ENCODE measurements at regions not wholly inside any gene's neighbourhood (a gene's known extent, or its start where the extent isn't known, plus 50 kb on each side); places are given as distances from the start of the nearest gene placed in this dataset.

DNA sequence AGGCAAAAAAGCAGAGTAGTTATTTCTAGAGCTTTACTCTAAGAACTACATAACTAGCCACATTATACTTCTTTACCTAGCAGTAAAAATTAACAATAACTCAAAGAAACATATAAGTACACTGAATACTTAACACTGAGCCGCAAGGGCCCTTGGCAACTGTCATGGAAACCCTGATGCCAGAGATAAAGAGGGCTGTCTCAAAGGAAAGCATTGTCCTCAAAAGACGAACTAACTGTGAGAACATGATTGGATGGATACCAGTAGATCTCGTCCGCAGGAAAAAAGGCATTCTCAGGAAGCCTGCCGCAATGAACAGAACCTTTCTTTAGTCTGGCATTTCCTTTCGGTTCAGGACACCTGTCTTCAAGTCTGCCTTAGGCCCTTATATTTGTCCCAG is 379.0 kb upstream of the SLC30A5 start:
- no peak for DNase-seq (ENCODE audit: low read depth)
- no peak for FAIRE-seq
- Histone ChIP-seq H3K27me3 (ENCODE audit: control insufficient read depth, insufficient read depth, low read length) (no peaks in the 10 kb centered on the region), H3K36me3 (ENCODE audit: control insufficient read depth, insufficient read depth, low read length) (no peaks in the 10 kb centered on the region), H3K4me3 (ENCODE audit: low read depth, low read length) (no peak overlapping the region)
- TF ChIP-seq, protein P1, sequence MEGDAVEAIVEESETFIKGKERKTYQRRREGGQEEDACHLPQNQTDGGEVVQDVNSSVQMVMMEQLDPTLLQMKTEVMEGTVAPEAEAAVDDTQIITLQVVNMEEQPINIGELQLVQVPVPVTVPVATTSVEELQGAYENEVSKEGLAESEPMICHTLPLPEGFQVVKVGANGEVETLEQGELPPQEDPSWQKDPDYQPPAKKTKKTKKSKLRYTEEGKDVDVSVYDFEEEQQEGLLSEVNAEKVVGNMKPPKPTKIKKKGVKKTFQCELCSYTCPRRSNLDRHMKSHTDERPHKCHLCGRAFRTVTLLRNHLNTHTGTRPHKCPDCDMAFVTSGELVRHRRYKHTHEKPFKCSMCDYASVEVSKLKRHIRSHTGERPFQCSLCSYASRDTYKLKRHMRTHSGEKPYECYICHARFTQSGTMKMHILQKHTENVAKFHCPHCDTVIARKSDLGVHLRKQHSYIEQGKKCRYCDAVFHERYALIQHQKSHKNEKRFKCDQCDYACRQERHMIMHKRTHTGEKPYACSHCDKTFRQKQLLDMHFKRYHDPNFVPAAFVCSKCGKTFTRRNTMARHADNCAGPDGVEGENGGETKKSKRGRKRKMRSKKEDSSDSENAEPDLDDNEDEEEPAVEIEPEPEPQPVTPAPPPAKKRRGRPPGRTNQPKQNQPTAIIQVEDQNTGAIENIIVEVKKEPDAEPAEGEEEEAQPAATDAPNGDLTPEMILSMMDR (IDR thresholded peaks at IDR 0.05; ENCODE audit: insufficient read depth, low read length, severe bottlenecking) = no peak

DNA sequence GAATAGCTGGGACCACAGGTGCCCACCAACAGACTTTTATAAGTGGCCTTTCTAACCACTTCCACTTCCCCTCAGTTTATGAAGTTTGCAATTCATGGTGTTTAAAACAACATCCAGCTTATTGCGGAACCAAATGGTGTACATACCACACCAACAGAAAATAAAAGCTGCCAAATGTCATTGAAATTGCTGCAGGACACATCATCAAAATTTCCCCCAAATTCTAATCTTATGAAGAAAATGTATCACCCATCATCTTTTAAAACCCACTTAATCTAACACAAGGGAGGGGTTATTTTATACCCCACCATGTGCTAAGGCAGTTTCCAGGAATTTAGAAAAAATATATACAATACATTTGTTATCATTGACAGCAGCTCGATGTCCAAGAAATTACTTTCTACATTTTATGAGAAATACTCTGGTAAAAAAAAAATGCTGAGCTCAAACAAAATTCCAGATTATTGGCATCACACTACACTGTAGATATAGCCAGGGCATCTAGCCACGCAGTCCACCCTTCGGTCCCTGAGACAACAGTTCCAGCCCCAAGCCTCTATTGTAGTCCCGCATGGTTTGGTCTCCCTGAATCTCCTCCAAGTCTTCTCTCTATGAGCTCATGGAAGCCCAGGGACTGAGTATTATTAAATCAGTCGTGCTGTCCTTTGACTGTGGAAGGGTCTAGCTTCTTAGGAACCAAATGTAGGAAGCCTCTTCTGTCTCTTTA is 372.8 kb upstream of the SLC30A5 start:
- DNase-seq (ENCODE audit: low read depth) (no peak), FAIRE-seq (no peak)
- Histone ChIP-seq H3K36me3 (ENCODE audit: control insufficient read depth, insufficient read depth, low read length) (no peaks in the 10 kb centered on the region), H3K4me3 (ENCODE audit: low read depth, low read length) (no peak overlapping the region), H3K27me3 (ENCODE audit: control insufficient read depth, insufficient read depth, low read length) (no peaks in the 10 kb centered on the region)
- TF ChIP-seq, protein P1 (IDR thresholded peaks at IDR 0.05; ENCODE audit: insufficient read depth, low read length, severe bottlenecking) = no peak

DNA sequence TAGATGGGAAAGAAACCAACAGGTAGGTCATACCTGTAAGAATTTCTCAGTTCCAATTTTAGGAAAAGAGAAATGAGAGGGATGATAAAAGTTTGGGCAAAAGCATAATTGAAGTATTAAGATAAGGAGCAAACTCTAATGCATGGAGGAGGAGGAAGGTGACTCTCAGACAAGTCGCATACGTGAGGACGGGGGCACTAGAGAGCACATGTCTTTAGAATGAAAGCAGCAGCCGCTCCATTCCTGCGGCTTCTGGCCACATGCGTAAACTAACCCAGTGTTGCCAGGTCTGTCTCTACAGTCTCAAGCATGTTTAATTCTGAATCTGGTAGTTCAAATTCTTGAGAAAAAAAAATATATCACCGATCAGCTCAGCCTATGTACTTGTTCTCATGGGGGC is 371.5 kb upstream of the SLC30A5 start:
- TF ChIP-seq, protein P1 (IDR thresholded peaks at IDR 0.05; ENCODE audit: insufficient read depth, low read length, severe bottlenecking) = no peak
- no peak for FAIRE-seq
- no peak for DNase-seq (ENCODE audit: low read depth)
- H3K27me3 ChIP-seq (ENCODE audit: control insufficient read depth, insufficient read depth, low read length) = no peaks in the 10 kb centered on the region
- H3K4me3 ChIP-seq (ENCODE audit: low read depth, low read length) = no peak overlapping the region
- no peaks in the 10 kb centered on the region for H3K36me3 ChIP-seq (ENCODE audit: control insufficient read depth, insufficient read depth, low read length)

DNA sequence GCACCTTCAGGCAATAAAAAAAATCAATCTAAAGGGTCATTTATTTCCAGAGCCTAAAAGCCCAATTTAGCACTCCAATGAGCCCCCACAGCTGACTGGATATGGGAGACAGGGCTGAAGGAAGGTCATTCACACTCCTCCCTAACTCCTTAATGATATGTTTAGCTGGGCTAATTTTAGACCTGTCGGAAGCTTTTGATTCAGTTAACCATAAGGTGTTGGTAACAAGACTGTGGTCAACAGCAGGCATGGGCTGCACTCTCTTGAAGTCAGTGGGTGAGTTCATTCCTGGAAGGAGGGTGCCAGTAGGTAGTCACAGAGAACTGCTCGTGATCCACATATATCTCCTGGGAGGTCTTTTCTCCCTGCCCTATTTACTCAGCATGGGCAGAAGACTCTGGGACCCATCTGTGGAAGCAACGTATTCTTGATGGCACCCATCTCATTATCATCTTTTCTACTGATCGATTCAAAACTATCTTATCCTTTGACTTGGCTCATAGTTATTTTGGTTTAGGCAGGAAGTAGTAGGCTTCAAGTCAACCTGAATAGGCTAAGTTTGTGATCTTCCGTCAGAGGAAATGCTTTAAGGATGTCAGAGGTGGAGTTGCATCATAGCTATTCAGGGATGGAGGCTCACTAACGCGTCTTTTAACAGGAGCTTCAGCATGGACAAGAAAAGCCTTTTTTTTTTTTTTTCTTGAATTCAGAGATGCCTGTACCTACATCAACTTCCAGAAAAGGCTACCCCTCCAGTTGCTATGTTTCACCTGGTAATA is 367.7 kb upstream of the SLC30A5 start:
- no peak overlapping the region for H3K4me3 ChIP-seq (ENCODE audit: low read depth, low read length)
- H3K27me3 ChIP-seq (ENCODE audit: control insufficient read depth, insufficient read depth, low read length) = no peaks in the 10 kb centered on the region
- DNase-seq (ENCODE audit: low read depth) (no peak), FAIRE-seq (no peak)
- H3K36me3 ChIP-seq (ENCODE audit: control insufficient read depth, insufficient read depth, low read length) = no peaks in the 10 kb centered on the region
- TF ChIP-seq, protein P1 (IDR thresholded peaks at IDR 0.05; ENCODE audit: insufficient read depth, low read length, severe bottlenecking) = no peak

DNA sequence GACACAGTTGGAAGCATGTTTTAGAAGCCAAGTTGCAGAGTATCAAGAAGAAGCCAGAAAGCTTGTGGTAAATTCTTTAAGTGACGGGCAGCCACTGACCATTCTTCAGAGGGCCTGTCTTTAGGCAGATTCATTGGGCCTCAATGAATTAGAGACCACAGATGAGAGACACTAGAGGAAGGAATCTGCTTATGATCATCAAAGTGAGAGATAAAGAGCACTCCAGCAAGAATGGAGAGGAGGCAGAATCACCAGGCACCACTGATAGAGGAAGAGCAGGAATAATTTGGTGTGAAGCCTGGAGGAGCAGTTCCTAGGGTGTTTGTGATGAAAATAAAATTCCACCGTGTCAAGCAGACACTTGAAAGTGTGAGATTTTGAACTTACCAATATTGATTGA is 365.9 kb upstream of the SLC30A5 start:
- DNase-seq (ENCODE audit: low read depth) (no peak), FAIRE-seq (no peak)
- Histone ChIP-seq H3K27me3 (ENCODE audit: control insufficient read depth, insufficient read depth, low read length) (no peaks in the 10 kb centered on the region), H3K36me3 (ENCODE audit: control insufficient read depth, insufficient read depth, low read length) (no peaks in the 10 kb centered on the region), H3K4me3 (ENCODE audit: low read depth, low read length) (no peak overlapping the region)
- TF ChIP-seq, protein P1 (IDR thresholded peaks at IDR 0.05; ENCODE audit: insufficient read depth, low read length, severe bottlenecking) = no peak

Data from bronchial epithelial cell (primary cell).